HG02610 (cell line): ENCODE measurements at regions not wholly inside any gene's neighbourhood (a gene's known extent, or its start where the extent isn't known, plus 50 kb on each side); places are given as distances from the start of the nearest gene placed in this dataset.
A peak's percentile ranks its signal among the peaks of the same experiment; 100 is the strongest.

Source experiments
- ATAC-seq: cut with Tn5 transposase; IDR thresholded peaks from one replicate; pipeline ENCODE4 v1.9.1; 2021; ENCODE audit warnings: mild to moderate bottlenecking, moderate library complexity; ENCODE audit not compliant: unreplicated experiment

DNA sequence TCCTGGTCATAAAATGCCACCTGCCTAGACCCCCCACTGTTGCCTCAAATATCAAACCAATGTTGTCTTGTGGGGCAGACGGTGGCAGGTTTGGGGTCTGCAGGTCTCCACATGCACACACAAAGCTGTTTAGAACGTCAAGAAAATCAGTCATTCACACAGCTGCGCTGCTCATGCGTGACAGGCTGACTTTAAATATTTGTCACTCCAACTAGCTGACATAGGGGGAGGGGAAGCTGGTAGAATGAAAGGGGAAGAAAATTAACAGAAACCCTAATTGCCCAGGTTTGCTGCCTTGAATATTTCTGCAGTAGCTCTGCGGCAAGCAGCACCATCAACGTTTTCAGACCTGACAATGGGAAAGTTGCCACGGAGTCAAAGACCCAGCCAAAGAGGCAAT, 201.8 kb downstream of the ABHD5 start:
- peak; percentile 43 for ATAC-seq

DNA sequence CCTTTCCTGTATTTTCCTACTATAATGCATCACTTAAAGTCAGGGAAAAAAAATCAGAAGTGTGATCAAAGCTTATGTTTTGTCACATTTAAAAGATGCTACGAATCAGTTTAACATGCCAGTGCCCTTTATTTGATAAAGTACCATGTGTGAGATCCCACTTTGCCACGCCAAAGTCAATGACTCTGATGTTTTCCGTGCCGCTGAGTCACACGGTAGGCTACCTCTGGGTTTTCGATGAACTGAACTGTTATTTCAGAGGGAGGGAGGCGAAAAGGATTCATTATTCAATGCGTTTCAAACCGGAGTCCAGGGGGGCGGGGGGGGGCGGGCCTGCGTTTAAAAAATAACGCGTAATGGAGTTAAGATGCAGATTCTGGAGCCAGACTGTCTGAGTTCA, 203.0 kb downstream of the ABHD5 start:
- no peak for ATAC-seq

DNA sequence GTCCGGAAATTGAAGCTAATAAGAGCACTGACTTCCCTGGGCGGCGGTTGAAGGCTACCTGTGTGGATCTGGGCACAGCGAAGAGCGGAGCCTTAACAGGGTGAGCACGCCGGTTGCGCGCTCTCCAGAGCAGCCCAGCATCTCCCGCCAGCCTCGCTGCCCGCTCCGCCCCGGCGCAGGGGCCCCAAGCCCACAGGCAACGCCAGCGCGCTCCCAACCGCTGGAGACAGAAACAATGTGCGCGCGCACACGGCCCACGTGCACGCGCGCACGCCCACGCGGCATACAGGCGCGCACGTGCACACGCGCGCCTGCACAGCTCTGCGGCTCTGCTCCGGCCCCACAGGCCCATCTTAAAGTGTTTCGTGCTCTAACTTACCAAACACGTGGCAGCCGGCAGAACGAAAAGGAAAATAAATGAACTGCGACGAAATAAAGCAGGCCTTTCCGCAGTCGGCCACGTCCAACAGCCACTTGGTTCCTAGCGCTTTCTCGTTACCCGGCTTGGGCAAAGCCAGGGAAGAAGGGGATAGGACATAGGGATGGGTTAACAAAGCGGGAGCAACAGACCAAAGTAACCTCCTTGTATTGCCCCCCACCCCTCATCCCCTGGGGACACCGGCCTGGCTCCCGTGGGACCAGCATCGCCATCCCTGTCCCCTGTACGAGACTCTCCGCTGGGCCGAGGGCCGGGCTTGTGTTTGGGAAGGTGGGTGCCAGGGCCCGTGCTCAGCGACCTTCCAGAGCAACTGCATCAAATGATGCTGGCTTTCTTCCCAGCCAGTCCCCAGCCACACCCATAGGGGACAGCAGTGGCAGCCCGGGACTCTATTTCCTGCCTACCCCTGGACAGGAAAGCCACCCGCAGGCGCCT, 203.7 kb downstream of the ABHD5 start:
- no peak for ATAC-seq

DNA sequence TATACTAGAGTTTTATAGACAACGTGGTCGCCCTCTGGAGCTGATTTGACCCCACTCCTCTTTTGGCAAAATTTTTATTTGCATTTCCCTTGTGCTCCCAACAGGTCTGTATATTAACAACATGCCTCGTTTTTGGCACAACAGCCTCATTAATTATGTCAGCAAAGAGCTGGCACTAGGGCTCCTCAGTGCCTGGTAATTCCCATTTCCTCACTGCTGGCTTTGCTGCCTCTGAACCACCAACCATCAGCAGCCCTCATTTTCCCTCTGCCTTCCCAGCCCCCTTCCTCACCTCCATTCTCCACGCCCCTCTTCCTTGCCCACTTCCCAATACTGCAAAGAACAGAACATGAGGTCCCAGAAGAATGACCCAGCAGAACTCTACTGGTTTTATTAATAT, 204.8 kb downstream of the ABHD5 start:
- no peak for ATAC-seq

DNA sequence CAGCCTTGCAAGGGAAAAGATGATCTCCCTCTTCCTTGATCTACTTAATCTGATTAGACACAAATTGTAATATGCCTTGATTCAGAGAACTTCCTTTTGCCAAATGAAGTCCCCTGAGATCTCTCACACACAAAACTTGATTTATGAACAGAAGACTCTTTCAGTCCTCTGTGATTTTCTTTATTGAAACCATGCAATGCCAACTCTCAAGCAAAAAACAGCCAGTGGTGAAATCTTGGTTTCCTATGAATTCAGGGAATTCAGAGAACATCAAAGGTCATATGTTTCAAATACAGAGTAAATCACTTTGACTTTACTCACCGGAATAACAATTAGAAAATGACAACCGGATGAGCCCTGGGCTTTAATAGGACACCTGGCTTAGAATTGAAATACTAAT, 211.7 kb downstream of the ABHD5 start:
- ATAC-seq: no peak

DNA sequence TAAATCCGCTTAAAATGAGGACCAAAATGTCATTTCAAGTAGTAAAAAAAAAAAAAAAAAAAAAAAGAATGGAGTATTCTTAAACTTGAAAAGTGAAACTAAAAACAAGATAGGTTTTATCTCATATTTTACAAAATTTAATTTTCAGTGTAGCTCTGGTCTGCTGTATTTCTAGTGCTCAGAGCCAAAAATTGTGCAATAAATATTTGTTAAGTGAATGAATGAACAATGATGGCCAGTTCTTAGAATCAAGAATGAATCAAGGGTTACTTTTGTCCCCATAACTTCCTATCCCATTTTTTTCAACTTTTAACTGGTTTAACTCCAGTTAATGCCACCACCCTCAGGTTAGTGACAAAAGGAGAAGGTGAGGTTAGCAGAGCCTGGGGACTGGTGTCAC, 214.4 kb downstream of the ABHD5 start:
- ATAC-seq: no peak

DNA sequence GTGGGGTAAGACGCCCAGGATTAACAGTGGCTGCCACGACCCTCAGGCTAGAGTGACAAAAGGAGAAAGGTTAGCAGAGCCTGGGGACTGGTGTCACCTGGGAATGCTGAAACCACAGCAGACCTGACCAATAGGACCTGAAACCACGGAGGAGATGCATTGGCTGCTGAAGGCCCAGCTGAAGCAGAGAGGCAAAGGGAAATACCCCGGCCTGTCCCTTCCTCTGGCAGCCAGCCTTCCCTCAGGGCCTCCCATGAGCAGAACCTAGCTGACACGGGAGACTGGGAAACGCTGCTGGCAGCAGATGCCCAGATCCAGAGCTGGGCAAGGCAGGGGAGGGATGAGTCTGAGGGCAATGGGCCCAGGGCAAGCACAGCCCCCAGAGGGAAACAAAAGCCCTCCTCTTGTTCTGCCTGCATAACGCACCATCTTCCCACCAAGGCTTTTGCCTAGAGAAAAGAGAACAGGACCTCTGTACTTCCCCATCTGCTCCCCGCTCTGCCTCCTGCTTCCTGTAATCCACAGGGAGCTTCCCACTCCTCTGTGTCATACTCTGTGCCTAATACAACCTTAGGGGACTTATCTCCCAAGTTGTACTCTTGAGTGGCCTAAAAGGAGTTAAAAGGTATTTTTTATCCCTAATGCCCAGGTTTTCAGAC, 216.2 kb downstream of the ABHD5 start:
- peak; percentile 35 for ATAC-seq

DNA sequence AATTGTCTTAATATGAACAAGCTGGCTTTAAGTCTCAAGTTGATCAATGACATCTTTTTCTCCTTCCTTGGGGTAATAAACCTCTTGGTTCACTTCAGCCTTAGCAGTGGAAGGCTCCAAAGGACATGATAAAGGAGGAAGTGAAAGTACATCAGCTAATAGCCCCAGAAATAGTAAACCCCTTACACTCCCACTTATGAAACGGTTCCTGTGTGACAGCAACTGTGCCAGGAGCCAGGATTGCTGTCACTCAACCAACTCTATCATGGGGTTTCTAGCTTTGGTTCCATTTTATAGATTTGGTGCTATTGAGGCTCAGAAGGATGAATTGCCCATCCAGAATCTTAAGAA, 216.7 kb downstream of the ABHD5 start:
- peak; percentile 72 for ATAC-seq

DNA sequence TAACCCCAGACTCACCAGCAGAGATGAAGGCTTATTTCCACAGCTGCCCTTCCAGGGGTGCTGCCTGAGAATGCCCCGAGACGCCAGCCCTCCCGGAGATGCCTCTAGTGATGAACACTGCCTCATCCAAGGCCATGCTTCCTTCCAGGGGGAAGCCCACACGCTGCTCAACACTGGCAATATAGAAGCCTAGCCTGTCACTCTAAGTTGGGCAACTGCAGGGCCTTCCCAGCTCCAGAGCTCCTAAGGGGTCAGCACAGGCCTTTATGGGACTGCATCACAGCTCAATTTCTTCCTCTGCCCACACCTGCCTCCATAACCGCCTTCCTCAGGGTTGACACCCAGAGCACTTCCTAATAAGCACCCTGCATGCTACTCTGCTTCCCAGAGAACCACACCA, 217.7 kb downstream of the ABHD5 start:
- ATAC-seq: no peak

DNA sequence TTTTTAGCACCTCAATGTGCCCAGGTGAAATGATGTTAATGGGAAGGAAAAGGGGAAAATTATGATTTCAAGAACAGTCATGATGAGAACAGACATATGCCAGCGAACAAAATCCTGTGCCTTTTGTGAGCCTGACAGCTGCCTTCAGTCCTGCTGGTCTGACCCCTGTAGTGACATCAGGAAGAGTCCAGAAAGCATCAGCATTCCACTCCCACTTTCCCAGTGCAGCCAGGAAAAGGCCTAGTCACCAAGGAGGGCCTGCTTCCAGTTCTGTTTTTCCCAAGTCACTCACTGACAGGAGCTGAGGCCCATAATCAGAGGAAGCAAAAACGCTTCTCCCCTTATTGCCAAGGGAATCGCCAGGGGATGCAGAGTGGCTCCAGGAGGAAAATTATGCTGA, 218.4 kb downstream of the ABHD5 start:
- ATAC-seq: no peak

DNA sequence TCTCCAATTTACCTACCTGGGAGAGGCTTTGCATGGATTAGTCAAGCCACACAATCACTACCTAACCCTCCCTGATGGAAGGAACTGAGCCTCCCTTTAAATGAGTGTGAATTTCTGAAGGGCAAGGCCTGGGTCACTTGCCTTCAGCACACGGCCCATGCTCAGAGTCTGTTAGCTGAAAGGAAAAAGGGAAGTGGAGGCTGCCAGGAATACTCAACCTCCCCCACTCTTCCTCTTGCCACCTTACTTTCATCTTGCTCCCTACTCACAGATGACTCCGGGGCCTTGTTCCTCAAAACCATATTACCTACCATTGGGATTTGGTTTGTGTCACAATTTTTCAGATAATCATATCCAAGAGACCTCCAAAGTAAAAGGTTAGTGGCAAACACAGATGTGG, 220.0 kb downstream of the ABHD5 start:
- no peak for ATAC-seq

DNA sequence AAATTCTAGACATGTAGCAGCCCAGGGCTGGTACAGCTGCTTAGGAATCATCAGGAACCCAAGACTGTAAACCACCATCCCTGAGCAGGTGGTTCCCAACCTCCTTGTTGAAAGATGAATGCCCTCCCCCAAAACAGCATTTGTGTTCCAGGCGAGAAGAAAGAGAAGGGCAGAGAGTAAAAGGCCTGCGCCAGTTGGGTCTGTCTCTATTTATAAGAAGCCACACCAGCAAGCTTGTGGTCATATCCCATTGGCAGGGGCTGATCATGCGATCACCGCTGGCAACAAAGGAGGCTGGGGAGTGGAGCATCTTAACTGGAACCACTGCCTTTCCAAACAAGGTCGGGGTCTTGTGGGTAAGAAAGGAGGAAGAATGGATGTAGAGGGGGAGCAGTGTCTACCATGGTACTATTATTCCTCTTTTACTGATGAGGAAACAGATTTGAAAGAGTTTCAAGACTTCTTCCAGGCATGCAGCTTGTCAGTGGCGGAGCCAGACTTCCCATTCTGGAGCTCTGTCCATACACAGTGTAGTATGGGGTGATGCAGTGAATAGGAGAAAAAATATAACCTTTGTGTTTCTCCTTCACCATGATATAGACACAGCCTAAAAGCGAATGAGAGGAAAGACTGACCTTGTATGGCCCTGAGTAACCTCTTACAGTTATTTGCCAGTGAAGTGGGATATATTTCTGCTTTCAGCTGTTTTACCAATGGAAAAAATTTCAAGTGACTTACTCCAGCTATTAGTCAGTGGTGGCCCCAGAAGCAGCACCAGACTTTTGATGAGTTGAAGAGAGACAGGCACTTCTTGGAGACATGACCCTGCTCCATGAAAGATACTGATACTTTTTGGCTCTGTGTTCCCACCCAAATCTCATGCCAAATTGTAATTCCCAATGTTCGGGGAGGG, 222.6 kb downstream of the ABHD5 start:
- no peak for ATAC-seq

DNA sequence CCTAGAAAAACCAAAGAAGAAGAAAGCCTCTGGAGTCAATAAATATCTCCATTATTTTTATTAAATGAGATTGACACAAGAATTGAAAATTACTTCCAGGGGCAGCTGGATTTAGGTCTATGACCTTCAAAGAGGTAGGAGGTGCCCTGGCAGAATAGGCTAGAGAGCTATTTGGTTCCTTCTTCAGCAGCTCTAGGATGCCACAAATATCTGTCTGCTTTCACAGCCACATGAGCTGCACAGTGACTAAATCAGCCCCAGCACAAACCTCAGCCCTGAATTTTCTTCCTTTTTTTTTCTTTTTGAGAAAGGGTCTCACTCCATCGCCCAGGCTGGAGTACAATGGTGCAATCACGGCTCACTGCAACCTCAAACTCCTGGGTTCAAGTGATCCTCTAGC, 223.5 kb downstream of the ABHD5 start:
- no peak for ATAC-seq

DNA sequence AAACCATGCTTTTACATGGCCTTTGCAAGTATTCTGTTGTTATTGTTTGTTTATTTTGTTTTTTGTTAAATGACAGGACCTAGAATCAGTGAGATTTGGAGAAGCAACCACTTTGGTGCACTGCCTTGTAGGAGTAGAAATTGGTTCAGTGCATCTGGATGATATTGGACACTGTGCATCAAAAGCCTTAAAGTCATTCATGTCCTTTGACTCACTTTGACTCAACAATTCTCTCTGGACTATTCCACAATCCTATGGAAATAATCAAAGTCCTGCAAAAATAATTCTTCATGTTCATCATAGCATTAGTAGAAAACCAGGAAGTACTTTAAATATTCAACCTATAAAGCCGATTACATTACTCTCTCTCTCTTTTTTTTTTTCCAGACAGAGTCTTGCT, 224.8 kb downstream of the ABHD5 start:
- ATAC-seq: no peak

DNA sequence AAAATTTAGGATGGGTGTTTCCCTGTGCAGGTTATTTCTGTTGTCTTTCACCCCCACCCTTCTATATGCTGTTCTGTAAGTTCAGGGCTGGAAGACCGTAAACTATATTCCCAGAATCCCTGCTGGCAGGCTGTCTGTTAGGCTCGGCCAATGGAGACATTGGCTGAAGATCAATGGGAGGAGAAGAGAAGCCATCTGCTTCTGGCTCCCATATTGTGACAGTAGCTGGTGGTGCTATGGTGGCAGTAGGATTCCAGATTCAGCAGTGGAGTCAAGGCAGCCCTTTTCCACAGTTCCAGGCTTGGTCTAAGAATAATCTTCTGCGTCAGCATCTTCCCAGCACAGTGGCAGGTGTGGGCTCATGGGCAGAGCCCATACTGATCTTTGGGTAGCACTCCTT, 226.6 kb downstream of the ABHD5 start:
- ATAC-seq: no peak

DNA sequence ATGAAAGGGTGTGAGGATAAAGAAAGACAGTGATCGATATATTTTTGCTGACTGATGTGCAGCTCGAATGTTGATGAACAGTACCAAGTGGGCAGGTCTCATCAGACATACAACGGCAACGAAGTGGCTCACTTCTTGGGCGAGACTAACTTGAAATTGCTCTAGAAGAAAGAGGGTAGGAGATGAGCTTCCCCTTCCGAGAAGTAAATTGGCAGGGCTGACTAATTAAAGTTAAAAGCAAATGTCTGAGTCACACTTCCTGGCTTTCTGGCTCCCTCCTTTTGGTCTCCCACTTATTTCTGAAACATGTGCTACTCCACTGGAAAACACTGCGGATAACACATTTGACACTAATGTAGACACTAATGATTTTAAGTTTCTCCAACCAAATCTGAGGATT, 228.3 kb downstream of the ABHD5 start:
- no peak for ATAC-seq

DNA sequence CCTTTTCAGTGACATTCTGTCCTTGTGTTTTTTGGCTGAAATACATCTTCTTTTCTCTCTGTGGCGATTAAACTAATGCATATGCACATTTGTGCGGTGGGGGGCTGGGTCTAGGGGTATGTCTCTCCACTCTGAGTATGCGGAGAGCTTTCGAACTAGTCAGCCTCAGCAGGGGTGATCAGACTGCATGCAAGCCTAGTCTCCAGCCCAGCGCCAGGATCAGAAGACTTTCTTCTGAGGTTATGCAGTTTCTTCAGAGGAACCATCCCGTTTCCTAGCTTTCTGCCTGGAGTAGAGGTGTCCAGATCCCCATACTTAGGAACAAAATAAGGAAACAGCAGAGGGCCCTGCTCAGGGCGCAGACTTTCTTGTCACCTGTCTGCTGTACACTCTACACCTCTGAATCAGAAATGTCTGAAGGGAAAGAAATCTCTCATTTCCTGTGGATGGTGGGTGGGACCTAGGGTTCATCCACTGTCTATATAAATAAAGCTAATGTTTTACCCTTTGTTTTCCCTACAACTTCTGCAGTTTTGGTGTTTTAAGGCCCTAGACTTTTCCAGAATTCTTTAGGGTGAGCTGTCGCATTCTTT, 230.4 kb downstream of the ABHD5 start:
- no peak for ATAC-seq

DNA sequence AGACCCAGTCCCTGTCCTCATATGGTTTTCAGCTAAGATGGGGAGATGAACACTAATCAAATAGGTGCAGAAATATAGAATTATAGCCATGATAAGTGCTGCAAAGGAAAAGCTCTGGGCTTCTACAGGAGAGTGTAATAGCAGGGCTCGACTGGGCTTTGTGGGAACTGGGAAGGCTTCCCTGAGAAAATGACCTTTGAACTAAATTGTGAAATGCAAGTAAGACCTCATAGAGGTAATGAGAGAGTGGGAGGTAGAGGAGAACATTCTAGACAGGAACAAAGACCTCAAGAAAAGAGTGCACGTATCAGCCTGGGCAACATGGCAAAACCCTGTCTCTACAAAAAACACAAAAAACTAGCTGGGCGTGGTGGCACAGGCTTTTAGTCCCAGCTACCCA, 231.6 kb downstream of the ABHD5 start:
- no peak for ATAC-seq

DNA sequence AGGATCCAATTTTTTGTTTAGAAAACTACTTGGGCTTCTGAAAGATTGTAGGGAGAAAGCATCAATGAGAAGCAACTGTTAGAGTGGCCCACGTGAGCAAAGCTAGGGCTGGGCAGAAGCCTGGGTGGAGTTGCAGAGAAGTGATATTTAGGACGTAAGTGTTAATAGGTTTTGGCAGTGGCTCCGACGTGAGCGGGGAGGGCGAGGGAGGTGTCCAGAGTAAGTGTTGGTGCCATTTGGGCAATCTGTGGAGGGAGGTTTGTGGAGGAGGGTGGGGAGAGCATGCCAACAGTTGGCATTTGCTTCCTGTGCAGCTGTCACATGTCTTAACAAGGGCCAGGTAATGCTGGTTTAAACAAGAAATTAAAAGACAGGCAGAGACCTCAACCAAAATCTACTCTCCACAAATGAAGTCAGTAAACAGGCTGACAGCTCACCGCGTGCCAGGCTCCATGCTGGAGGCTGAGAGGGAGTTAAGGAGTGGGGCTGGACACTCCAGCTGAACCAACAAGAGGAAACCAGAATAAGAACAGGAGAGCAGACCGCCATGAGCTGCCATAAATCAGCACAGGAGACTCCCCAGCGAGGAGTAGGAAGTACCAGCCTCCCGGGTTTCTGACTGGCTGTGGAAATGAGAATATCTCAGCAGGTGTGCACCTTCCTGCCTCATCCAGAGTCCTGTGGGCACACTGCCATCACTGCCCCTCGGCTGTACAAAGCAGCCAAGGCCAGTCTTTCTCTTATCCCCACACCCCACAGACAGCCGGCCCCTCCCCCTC, 232.6 kb downstream of the ABHD5 start:
- no peak for ATAC-seq

DNA sequence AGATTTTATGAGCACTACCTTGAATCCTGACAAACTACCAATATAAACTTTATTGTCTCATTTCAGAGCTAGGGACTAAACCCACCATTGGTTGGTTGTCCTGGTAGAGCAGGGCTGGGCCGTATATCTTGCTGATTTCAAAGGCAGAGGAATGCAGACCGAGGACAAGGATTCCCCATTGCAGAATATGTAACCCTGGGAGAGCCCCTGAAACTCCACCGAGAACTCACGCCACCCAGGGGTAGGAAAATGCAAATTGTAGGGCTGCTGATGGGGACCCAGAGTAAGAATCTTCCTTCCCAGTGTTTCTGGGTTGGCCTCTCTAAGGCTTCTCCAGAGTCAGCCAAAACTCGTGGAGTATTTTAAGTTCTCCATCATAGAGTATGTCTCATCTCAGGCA, 235.3 kb downstream of the ABHD5 start:
- no peak for ATAC-seq
